HG02973 (cell line): ENCODE measurements at regions not wholly inside any gene's neighbourhood (a gene's known extent, or its start where the extent isn't known, plus 50 kb on each side); places are given as distances from the start of the nearest gene placed in this dataset.
"Not testable (repeated sequence)": the region's sequence is repeated elsewhere in the genome, so short reads cannot be mapped to it uniquely, and the experiment has no call there.

Experiments used
- ATAC-seq: cut with Tn5 transposase; IDR thresholded peaks from one replicate; pipeline ENCODE4 v1.9.1; 2021; ENCODE audit warnings: moderate library complexity; ENCODE audit not compliant: unreplicated experiment

GRCh38 chrX:1016926-1017325 is 195.5 kb downstream of the CRLF2 start:
- ATAC-seq, result not testable (repeated sequence)

GRCh38 chrX:1016281-1016680 is 196.2 kb downstream of the CRLF2 start:
- not testable (repeated sequence) for ATAC-seq

- ATAC-seq, result no peak
Observed at GRCh38 chrX:1012678-1013300, 199.7 kb downstream of the CRLF2 start.

GRCh38 chrX:1011691-1012283 is 200.7 kb downstream of the CRLF2 start:
- no peak for ATAC-seq

- no peak for ATAC-seq
Observed at GRCh38 chrX:1009771-1010170, 202.7 kb downstream of the CRLF2 start.

- ATAC-seq, result no peak
Observed at GRCh38 chrX:1006156-1006730, 206.2 kb downstream of the CRLF2 start.

GRCh38 chrX:1002611-1003010 is 209.8 kb downstream of the CRLF2 start:
- ATAC-seq, result no peak

GRCh38 chrX:997631-998137 is 214.8 kb downstream of the CRLF2 start:
- no peak for ATAC-seq

- no peak for ATAC-seq
Observed at GRCh38 chrX:994780-995179, 217.7 kb downstream of the CRLF2 start.

- peak; percentile 95 for ATAC-seq
Observed at GRCh38 chrX:989959-990510, 222.4 kb downstream of the CRLF2 start.

- ATAC-seq, result not testable (repeated sequence)
Observed at GRCh38 chrX:988530-988929, 223.9 kb downstream of the CRLF2 start.

- no peak for ATAC-seq
Observed at GRCh38 chrX:981791-982626, 230.4 kb downstream of the CRLF2 start.

GRCh38 chrX:980587-981235 is 231.7 kb downstream of the CRLF2 start:
- ATAC-seq, result no peak

- ATAC-seq, result not testable (repeated sequence)
Observed at GRCh38 chrX:979127-979526, 233.3 kb downstream of the CRLF2 start.

GRCh38 chrX:973010-973632 is 239.3 kb downstream of the CRLF2 start:
- no peak for ATAC-seq

- no peak for ATAC-seq
Observed at GRCh38 chrX:968148-968965, 244.1 kb downstream of the CRLF2 start.

GRCh38 chrX:966396-967070 is 245.9 kb downstream of the CRLF2 start:
- ATAC-seq, result no peak

GRCh38 chrX:964831-965416 is 247.5 kb downstream of the CRLF2 start:
- ATAC-seq, result no peak
